SJSA1 (cell line): ENCODE measurements at regions not wholly inside any gene's neighbourhood (a gene's known extent, or its start where the extent isn't known, plus 50 kb on each side); places are given as distances from the start of the nearest gene placed in this dataset.
"Not testable (repeated sequence)": the region's sequence is repeated elsewhere in the genome, so short reads cannot be mapped to it uniquely, and the experiment has no call there.

Source experiments
- DNase-seq, 2 experiments: peaks; one replicate each; pipeline ENCODE4 v3.0.0-alpha.2; 2015 to 2020; ENCODE audit warnings: low spot score in 2 of 2, low read depth in 1 of 2
- H3K27ac ChIP-seq: fragments of 250-450 bp; sonication (Bioruptor Pico); 2 replicates; pipeline ENCODE4 v1.5.1; 2020; ENCODE audit warnings: mild to moderate bottlenecking, moderate library complexity
- H3K27me3 ChIP-seq: fragments of 250-450 bp; sonication (Bioruptor Pico); replicated peaks from 2 replicates; pipeline ENCODE4 v1.5.1; 2020; ENCODE audit warnings: mild to moderate bottlenecking, moderate library complexity
- H3K36me3 ChIP-seq: fragments of 250-450 bp; sonication (Bioruptor Pico); 2 replicates; pipeline ENCODE4 v1.5.1; 2020; ENCODE audit warnings: mild to moderate bottlenecking
- H3K4me1 ChIP-seq: fragments of 250-450 bp; sonication (Bioruptor Pico); replicated peaks from 2 replicates; pipeline ENCODE4 v1.6.1; 2021; ENCODE audit warnings: mild to moderate bottlenecking
- H3K4me3 ChIP-seq: fragments of 250-450 bp; sonication (Bioruptor Pico); 2 replicates; pipeline ENCODE4 v1.5.1; 2020; ENCODE audit warnings: mild to moderate bottlenecking
- H3K9me3 ChIP-seq: fragments of 250-450 bp; sonication (Bioruptor Pico); replicated peaks from 2 replicates; pipeline ENCODE4 v1.5.1; 2020; ENCODE audit warnings: mild to moderate bottlenecking

GRCh38 chr12:89162589-89163261 lies 189.6 kb downstream of the DUSP6 start:
- peak; percentile 47 to 58 for DNase-seq
- Histone ChIP-seq H3K27me3 (no peaks in the 10 kb centered on the region), H3K36me3 (no peaks in the 10 kb centered on the region), H3K4me1 (peaks cover 10% of the 10 kb centered on the region), H3K27ac (peak overlapping the region; percentile 54), H3K9me3 (no peaks in the 10 kb centered on the region), H3K4me3 (no peak overlapping the region)

DNA sequence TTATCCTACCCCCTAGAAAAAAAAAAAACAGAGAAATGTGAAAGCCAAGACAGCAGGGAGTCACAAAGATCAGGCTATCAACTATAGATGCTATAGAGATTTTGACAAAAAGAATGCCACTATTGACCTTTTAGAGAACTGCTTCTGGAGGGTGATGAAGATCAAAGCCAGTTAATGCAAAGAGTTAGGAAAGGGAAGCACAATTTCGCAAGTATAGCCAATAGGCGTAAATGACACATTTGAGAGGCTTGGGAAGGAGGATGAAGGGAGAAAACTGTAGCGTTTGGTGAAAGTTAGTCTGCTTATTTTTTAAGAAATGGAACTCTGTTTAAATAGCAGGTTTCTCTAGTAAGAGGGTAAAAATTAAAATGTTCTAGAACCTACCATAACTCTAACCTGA lies 190.7 kb downstream of the DUSP6 start:
- Histone ChIP-seq H3K4me1 (peaks cover 10% of the 10 kb centered on the region), H3K36me3 (no peaks in the 10 kb centered on the region), H3K27me3 (no peaks in the 10 kb centered on the region), H3K9me3 (no peaks in the 10 kb centered on the region), H3K4me3 (no peak overlapping the region), H3K27ac (no peak overlapping the region)
- DNase-seq: no peak

DNA sequence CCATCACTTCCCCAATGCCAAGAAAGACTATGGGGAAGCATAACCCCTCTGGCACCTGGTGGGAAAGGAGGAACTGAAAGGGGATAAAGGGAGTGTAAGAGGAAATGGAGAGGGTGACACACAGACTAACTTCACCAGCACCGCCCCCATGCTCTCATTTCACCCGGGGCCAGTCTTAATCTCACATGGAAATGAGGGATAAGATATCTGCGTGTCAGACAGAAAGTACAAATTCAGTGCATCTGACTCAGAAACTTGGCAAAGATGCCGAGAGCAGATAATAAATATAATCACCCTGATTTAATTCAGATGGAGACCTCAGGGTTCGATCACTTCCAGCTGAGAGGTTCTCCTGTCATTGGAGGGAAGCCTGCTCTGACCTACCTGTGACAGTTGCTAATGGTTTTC lies 191.6 kb downstream of the DUSP6 start:
- peaks cover 10% of the 10 kb centered on the region for H3K4me1 ChIP-seq
- no peaks in the 10 kb centered on the region for H3K27me3 ChIP-seq
- H3K9me3 ChIP-seq: no peaks in the 10 kb centered on the region
- no peak overlapping the region for H3K27ac ChIP-seq
- H3K4me3 ChIP-seq: no peak overlapping the region
- H3K36me3 ChIP-seq: no peaks in the 10 kb centered on the region
- DNase-seq: no peak

- Histone ChIP-seq H3K27ac (no peak overlapping the region), H3K27me3 (no peaks in the 10 kb centered on the region), H3K36me3 (no peaks in the 10 kb centered on the region), H3K4me1 (peaks cover 3% of the 10 kb centered on the region), H3K4me3 (no peak overlapping the region), H3K9me3 (no peaks in the 10 kb centered on the region)
- no peak for DNase-seq
These were observed 194.9 kb downstream of the DUSP6 start for GRCh38 chr12:89157413-89157812.

DNA sequence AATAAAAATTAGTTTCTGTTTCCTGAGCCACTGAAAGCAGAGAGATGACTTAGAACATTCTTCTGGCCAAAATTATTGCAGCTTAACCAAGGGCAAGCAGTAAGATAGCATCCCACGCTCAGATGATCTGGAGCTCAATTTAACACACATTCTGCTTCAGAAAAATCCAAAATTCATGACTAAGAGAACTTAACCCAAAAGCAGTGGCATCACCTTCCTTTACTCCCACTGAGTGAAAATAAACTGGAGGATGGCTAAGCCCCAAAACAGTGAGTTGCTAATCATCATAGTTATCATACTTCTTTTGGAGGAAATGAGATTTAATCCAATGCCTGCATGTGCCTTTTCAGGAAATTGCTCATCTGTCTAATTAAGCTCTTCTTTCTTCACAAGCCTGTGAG lies 195.4 kb downstream of the DUSP6 start:
- no peak for DNase-seq
- H3K27me3 ChIP-seq: no peaks in the 10 kb centered on the region
- H3K27ac ChIP-seq: no peak overlapping the region
- no peaks in the 10 kb centered on the region for H3K4me1 ChIP-seq
- no peak overlapping the region for H3K4me3 ChIP-seq
- no peaks in the 10 kb centered on the region for H3K36me3 ChIP-seq
- no peaks in the 10 kb centered on the region for H3K9me3 ChIP-seq

DNA sequence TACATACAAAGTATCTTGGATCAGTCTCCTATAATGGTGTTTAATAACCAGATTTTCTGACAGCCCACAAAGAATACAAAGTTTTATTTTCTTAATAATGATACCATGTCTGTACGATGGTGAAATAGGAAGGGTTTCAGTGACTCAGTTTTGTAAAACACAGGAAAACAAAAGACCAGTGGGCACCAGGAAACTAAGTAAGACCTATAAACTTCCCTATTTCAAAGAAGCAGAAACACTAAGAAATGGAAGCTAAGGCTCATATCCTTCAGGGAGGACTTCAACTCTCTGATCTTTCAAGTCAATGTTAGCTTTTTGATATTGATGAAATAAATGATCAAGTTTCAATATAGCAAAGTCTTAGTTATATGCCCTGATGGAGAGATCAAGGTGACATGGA lies 196.0 kb downstream of the DUSP6 start:
- Histone ChIP-seq H3K27ac (no peak overlapping the region), H3K36me3 (no peaks in the 10 kb centered on the region), H3K4me1 (no peaks in the 10 kb centered on the region), H3K9me3 (no peaks in the 10 kb centered on the region), H3K4me3 (no peak overlapping the region), H3K27me3 (no peaks in the 10 kb centered on the region)
- no peak for DNase-seq

DNA sequence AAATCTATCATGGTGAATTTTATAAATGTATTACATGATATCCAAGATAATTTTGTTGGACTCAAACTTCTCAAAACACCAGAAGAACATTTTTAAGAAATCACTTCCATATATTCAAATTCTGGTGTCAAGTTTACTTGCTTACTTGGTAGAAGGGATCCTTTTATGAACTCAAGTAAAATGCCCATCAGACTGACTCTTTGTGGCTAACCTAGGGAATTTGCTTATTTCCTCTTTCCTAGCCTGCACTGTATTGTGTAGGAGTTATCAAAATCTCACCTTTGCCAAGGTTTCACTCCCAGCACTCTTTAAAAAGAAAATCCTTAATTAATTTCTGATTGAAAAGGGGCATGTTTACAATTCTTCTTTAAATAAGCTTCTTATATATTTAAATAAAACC lies 196.5 kb downstream of the DUSP6 start:
- no peak overlapping the region for H3K27ac ChIP-seq
- no peak overlapping the region for H3K4me3 ChIP-seq
- no peaks in the 10 kb centered on the region for H3K9me3 ChIP-seq
- H3K4me1 ChIP-seq: no peaks in the 10 kb centered on the region
- H3K27me3 ChIP-seq: no peaks in the 10 kb centered on the region
- H3K36me3 ChIP-seq: no peaks in the 10 kb centered on the region
- no peak for DNase-seq

DNA sequence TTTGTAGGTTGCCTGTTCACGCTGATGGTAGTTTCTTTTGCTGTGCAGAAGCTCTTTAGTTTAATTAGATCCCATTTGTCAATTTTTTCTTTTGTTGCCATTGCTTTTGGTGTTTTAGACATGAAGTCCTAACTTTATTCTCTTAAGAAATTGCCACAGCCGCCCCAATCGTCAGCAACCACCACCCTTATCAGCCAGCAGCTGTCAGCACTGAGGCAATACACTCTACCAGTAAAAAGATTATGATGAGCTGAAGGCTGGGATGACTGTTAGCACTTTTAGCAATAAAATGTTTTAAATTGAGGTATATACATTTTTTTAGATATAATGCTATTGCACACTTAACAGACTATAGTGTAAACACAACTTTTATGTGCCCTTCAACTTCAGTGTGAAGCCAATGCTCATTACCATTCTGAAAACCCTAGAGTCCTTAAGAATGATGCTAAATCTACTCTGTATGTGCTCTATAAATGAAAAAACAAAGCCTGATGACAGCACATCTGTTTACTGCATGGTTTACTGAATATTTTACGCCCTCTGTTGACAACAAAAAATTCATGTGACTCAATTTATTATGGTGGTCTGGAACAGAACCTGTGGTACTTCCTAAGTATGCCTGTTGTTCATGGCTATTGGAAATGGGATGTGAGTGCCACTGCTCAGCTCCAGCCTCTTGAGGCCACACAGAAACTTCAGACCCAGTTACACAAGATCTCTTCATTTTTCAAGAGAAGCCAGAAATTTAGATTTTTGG lies 197.4 kb downstream of the DUSP6 start:
- Histone ChIP-seq H3K27ac (no peak overlapping the region), H3K36me3 (no peaks in the 10 kb centered on the region), H3K9me3 (no peaks in the 10 kb centered on the region), H3K4me1 (no peaks in the 10 kb centered on the region), H3K27me3 (no peaks in the 10 kb centered on the region), H3K4me3 (no peak overlapping the region)
- DNase-seq: no peak

- Histone ChIP-seq H3K9me3 (no peaks in the 10 kb centered on the region), H3K4me3 (no peak overlapping the region), H3K27me3 (no peaks in the 10 kb centered on the region), H3K36me3 (no peaks in the 10 kb centered on the region), H3K4me1 (no peaks in the 10 kb centered on the region), H3K27ac (no peak overlapping the region)
- DNase-seq: no peak
These were observed 199.0 kb downstream of the DUSP6 start for GRCh38 chr12:89153341-89153740.

GRCh38 chr12:89151536-89151935 lies 200.8 kb downstream of the DUSP6 start:
- DNase-seq: no peak
- Histone ChIP-seq H3K36me3 (no peaks in the 10 kb centered on the region), H3K4me3 (no peak overlapping the region)

DNA sequence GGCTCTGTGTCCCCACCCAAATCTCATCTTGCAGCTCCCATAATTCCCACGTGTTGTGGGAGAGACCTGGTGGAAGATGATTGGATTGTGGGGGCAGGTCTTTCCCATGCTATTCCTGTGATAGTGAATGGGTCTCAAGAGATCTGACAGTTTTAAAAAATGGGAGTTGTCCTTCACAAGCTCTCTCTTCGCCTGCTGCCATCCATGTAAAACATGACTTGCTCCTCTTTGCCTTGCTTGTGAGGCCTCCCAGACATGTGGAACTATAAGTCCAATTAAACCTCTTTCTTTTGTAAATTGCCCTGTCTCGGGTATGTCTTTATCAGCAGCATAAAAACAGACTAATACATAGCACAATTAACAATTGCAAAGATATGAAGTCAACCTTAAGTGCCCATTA lies 201.5 kb downstream of the DUSP6 start:
- not testable (repeated sequence) for DNase-seq, H3K27me3 ChIP-seq, H3K4me3 ChIP-seq, H3K9me3 ChIP-seq, H3K27ac ChIP-seq, H3K4me1 ChIP-seq, H3K36me3 ChIP-seq

More at GRCh38 chr12:89151536-89151935, 200.8 kb downstream of the DUSP6 start:
- Histone ChIP-seq H3K27ac (no peak overlapping the region), H3K9me3 (no peaks in the 10 kb centered on the region), H3K4me1 (no peaks in the 10 kb centered on the region), H3K27me3 (no peaks in the 10 kb centered on the region)

DNA sequence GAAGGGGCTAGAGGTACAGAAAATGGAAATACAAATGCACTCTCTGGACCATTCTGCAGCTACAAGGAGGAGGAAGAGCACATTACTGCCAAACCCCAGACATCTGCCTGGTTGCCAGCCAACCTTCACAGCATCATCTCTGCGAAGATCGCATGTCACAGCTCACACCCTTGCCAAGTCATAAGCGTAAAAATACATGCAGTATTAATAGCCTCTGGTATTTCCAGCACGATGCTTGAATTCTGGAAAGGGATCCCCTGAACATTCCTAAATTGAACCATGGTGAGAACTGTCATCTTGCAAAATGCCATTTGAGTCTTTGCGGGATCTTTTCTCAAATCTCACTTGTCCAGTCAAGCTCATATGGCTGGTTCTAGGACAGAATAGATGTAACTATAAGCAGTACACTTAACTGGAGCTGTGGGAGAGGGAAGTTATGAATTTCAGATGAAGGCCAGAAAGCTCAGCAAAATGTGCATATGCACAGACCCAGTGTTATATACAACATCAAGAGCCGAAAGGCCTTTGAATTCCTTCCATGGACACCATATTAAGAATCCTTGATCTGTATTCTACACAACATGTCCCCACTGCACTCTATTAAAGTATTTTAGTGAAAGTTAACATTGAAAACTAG lies 211.6 kb downstream of the DUSP6 start:
- Histone ChIP-seq H3K4me3 (no peak overlapping the region), H3K9me3 (no peaks in the 10 kb centered on the region), H3K27me3 (no peaks in the 10 kb centered on the region), H3K36me3 (no peaks in the 10 kb centered on the region), H3K4me1 (no peaks in the 10 kb centered on the region), H3K27ac (no peak overlapping the region)
- DNase-seq: no peak

- no peak overlapping the region for H3K27ac ChIP-seq
- DNase-seq: no peak
- H3K9me3 ChIP-seq: no peaks in the 10 kb centered on the region
- H3K4me3 ChIP-seq: no peak overlapping the region
- H3K27me3 ChIP-seq: no peaks in the 10 kb centered on the region
- H3K4me1 ChIP-seq: no peaks in the 10 kb centered on the region
- H3K36me3 ChIP-seq: no peaks in the 10 kb centered on the region
These were observed 212.2 kb downstream of the DUSP6 start for GRCh38 chr12:89140141-89140540.

DNA sequence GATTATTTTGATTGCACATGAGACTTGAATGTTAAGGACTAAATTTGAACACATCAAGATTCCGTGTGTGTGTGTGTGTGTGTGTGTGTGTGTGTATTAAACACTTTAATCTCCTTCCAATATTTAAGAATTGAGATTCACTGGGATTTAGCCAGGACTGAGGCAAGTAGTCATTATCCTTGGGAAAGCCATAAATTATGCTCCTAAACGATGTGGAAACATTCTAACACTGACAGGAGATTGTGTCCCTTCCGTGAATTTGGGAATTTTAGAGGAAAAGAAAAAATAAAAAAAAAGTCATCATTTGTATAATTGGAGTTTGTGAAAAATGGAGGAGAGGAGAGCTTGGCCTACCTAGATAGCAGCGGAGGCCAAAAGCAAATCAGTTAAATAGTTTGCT lies 212.9 kb downstream of the DUSP6 start:
- Histone ChIP-seq H3K4me3 (no peak overlapping the region), H3K27me3 (no peaks in the 10 kb centered on the region), H3K9me3 (no peaks in the 10 kb centered on the region), H3K27ac (no peak overlapping the region), H3K36me3 (no peaks in the 10 kb centered on the region), H3K4me1 (no peaks in the 10 kb centered on the region)
- no peak for DNase-seq
